Astrocyte (in vitro differentiated cells and primary cell): ENCODE measurements at regions not wholly inside any gene's neighbourhood (a gene's known extent, or its start where the extent isn't known, plus 50 kb on each side); places are given as distances from the start of the nearest gene placed in this dataset.
A peak's percentile ranks its signal among the peaks of the same experiment; 100 is the strongest.

Source experiments
- DNase-seq: peaks from one replicate; pipeline ENCODE4 v3.0.0-alpha.2; 2010; ENCODE audit warnings: low read depth
- FAIRE-seq: peaks from 2 replicates; lab custom pipeline; 2011; peaks lifted over from hg19 to GRCh38; lab: Jason Lieb, UNC
- H2AFZ ChIP-seq: 2 replicates; pipeline ENCODE4 v1.6.0; 2012; ENCODE audit warnings: low read depth, low read length, inconsistent platforms
- H3K27ac ChIP-seq: 2 replicates; pipeline ENCODE4 v1.5.1; 2011; ENCODE audit warnings: low read depth, low read length, inconsistent platforms
- H3K27me3 ChIP-seq: 2 replicates; pipeline ENCODE4 v1.6.0; 2011; ENCODE audit warnings: low read length, inconsistent platforms; ENCODE audit not compliant: insufficient read depth
- H3K36me3 ChIP-seq: 2 replicates; pipeline ENCODE4 v1.5.1; 2011; ENCODE audit warnings: low read length, inconsistent platforms; ENCODE audit not compliant: insufficient read depth
- H3K4me1 ChIP-seq: 2 replicates; pipeline ENCODE4 v1.5.1; 2011; ENCODE audit warnings: low read length, inconsistent platforms; ENCODE audit not compliant: insufficient read depth
- H3K4me2 ChIP-seq: 2 replicates; pipeline ENCODE4 v1.6.0; 2012; ENCODE audit warnings: low read length, inconsistent platforms
- H3K4me3 ChIP-seq: 2 replicates; pipeline ENCODE4 v1.5.1; 2011; ENCODE audit warnings: low read depth, mild to moderate bottlenecking, low read length, inconsistent platforms; ENCODE audit not compliant: insufficient read depth
- H3K79me2 ChIP-seq: 2 replicates; pipeline ENCODE4 v1.6.0; 2012; ENCODE audit warnings: mild to moderate bottlenecking, low read length, inconsistent platforms; ENCODE audit not compliant: insufficient read depth
- H3K9ac ChIP-seq: 2 replicates; pipeline ENCODE4 v1.6.0; 2012; ENCODE audit warnings: mild to moderate bottlenecking, low read length, inconsistent platforms
- H3K9me3 ChIP-seq: 2 replicates; pipeline ENCODE4 v1.5.1; 2012; ENCODE audit warnings: low read depth, mild to moderate bottlenecking, low read length, inconsistent platforms; ENCODE audit not compliant: insufficient read depth
- H4K20me1 ChIP-seq: 2 replicates; pipeline ENCODE4 v1.6.0; 2012; ENCODE audit warnings: low read length, inconsistent platforms; ENCODE audit not compliant: insufficient read depth
- H3K27ac Mint-ChIP-seq: one replicate; pipeline ENCODE4 v1.8.0; 2021; ENCODE audit warnings: mild to moderate bottlenecking, mixed read lengths; ENCODE audit not compliant: unreplicated experiment
- H3K27me3 Mint-ChIP-seq: one replicate; pipeline ENCODE4 v1.8.0; 2021; ENCODE audit warnings: low read depth, mixed read lengths; ENCODE audit not compliant: unreplicated experiment
- H3K36me3 Mint-ChIP-seq: one replicate; pipeline ENCODE4 v1.8.0; 2021; ENCODE audit warnings: low read depth, mixed read lengths; ENCODE audit not compliant: unreplicated experiment
- H3K4me1 Mint-ChIP-seq: one replicate; pipeline ENCODE4 v1.8.0; 2021; ENCODE audit warnings: low read depth, mixed read lengths; ENCODE audit not compliant: unreplicated experiment
- H3K4me3 Mint-ChIP-seq: one replicate; pipeline ENCODE4 v1.8.0; 2021; ENCODE audit warnings: mild to moderate bottlenecking, moderate library complexity, mixed read lengths; ENCODE audit not compliant: unreplicated experiment
- H3K9me3 Mint-ChIP-seq: one replicate; pipeline ENCODE4 v1.8.0; 2021; ENCODE audit warnings: mild to moderate bottlenecking, mixed read lengths; ENCODE audit not compliant: unreplicated experiment
- EZH2 ChIP-seq: IDR thresholded peaks from 2 replicates; pipeline ENCODE4 v1.6.1; 2012; ENCODE audit warnings: mild to moderate bottlenecking, low read length, inconsistent platforms; ENCODE audit not compliant: insufficient read depth
- TF ChIP-seq, protein P1 (sequence below): IDR thresholded peaks from 2 replicates; pipeline ENCODE4 v1.5.1; 2011; ENCODE audit warnings: low read depth, mild to moderate bottlenecking, inconsistent platforms, low read length, moderate library complexity; ENCODE audit not compliant: insufficient read depth

- FAIRE-seq (no peak), DNase-seq (no peak)
- no peak overlapping the region for H3K27ac Mint-ChIP-seq
- H3K27me3 Mint-ChIP-seq: peaks cover 28% of the 10 kb centered on the region
- Histone ChIP-seq H3K4me2 (no peak overlapping the region), H3K4me1 (no peaks in the 10 kb centered on the region), H3K36me3 (no peaks in the 10 kb centered on the region), H3K4me3 (no peak overlapping the region), H4K20me1 (no peaks in the 10 kb centered on the region), H3K79me2 (no peaks in the 10 kb centered on the region), H3K9me3 (no peaks in the 10 kb centered on the region), H3K27me3 (no peaks in the 10 kb centered on the region), H3K9ac (no peak overlapping the region), H3K27ac (no peak overlapping the region), H2AFZ (no peak overlapping the region)
- no peaks in the 10 kb centered on the region for H3K36me3 Mint-ChIP-seq
- H3K4me1 Mint-ChIP-seq: no peaks in the 10 kb centered on the region
- no peak for TF ChIP-seq EZH2
- TF ChIP-seq, protein P1, sequence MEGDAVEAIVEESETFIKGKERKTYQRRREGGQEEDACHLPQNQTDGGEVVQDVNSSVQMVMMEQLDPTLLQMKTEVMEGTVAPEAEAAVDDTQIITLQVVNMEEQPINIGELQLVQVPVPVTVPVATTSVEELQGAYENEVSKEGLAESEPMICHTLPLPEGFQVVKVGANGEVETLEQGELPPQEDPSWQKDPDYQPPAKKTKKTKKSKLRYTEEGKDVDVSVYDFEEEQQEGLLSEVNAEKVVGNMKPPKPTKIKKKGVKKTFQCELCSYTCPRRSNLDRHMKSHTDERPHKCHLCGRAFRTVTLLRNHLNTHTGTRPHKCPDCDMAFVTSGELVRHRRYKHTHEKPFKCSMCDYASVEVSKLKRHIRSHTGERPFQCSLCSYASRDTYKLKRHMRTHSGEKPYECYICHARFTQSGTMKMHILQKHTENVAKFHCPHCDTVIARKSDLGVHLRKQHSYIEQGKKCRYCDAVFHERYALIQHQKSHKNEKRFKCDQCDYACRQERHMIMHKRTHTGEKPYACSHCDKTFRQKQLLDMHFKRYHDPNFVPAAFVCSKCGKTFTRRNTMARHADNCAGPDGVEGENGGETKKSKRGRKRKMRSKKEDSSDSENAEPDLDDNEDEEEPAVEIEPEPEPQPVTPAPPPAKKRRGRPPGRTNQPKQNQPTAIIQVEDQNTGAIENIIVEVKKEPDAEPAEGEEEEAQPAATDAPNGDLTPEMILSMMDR: no peak
- peaks cover 15% of the 10 kb centered on the region for H3K9me3 Mint-ChIP-seq
- no peak overlapping the region for H3K4me3 Mint-ChIP-seq
These were observed 101.4 kb upstream of the PITRM1 start for GRCh38 chr10:3273966-3274365.

GRCh38 chr10:3272300-3272699, 99.7 kb upstream of the PITRM1 start:
- H3K27ac Mint-ChIP-seq: no peak overlapping the region
- H3K79me2 ChIP-seq: no peaks in the 10 kb centered on the region
- H3K27me3 Mint-ChIP-seq: peaks cover 25% of the 10 kb centered on the region
- no peak for DNase-seq
- H3K4me2 ChIP-seq: no peak overlapping the region
- H3K36me3 ChIP-seq: no peaks in the 10 kb centered on the region
- no peaks in the 10 kb centered on the region for H3K36me3 Mint-ChIP-seq
- H3K4me3 ChIP-seq: no peak overlapping the region
- no peaks in the 10 kb centered on the region for H3K4me1 ChIP-seq
- H3K4me3 Mint-ChIP-seq: no peak overlapping the region
- no peak for FAIRE-seq
- H2AFZ ChIP-seq: no peak overlapping the region
- no peak overlapping the region for H3K27ac ChIP-seq
- H4K20me1 ChIP-seq: no peaks in the 10 kb centered on the region
- TF ChIP-seq EZH2: no peak
- TF ChIP-seq, protein P1: no peak
- no peak overlapping the region for H3K9ac ChIP-seq
- H3K27me3 ChIP-seq: no peaks in the 10 kb centered on the region
- no peaks in the 10 kb centered on the region for H3K9me3 ChIP-seq
- peaks cover 15% of the 10 kb centered on the region for H3K9me3 Mint-ChIP-seq
- H3K4me1 Mint-ChIP-seq: no peaks in the 10 kb centered on the region

DNA sequence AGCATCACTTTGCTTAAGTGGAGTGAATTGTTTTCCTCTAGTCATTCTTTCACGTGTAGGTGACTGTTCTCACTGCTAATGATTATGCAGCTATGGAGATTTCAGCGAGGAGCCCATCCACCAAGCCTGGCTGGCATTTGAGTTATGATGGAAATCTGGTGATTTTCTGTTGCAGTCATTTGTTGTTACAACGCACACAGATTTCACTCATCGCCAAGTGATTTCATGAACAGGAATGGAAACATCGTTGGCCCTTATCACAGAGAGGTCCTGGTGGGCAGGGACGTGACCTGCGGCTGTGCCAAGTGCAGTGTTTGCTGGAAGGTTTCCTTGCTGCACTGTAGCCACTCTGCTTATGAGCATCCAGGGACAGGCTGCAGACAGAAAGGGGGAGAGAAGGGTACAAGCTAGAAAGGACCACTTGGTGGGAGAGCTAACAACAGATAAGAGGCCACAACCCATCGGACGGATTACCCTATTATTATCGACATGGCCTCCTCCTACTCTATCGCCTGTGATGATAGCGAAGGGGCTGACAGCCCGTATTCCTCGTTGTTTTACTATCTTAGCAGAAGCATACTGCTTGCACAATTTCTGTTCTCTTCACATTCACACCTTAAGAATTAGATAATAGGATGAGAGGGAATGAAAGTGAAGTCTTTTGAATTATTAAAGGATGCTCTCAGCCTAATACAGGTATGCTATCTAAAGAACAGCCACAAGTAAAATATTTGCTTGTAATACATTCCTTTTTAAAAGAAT, 99.0 kb upstream of the PITRM1 start:
- no peaks in the 10 kb centered on the region for H3K27me3 ChIP-seq
- H3K4me2 ChIP-seq: peak overlapping the region; percentile 47
- TF ChIP-seq, protein P1: no peak
- TF ChIP-seq EZH2: no peak
- Mint-ChIP-seq H3K27me3 (peaks cover 22% of the 10 kb centered on the region), H3K9me3 (peaks cover 12% of the 10 kb centered on the region), H3K4me3 (no peak overlapping the region), H3K27ac (no peak overlapping the region), H3K36me3 (no peaks in the 10 kb centered on the region), H3K4me1 (no peaks in the 10 kb centered on the region)
- no peaks in the 10 kb centered on the region for H4K20me1 ChIP-seq
- no peak overlapping the region for H3K9ac ChIP-seq
- FAIRE-seq: no peak
- H3K9me3 ChIP-seq: no peaks in the 10 kb centered on the region
- H3K4me3 ChIP-seq: no peak overlapping the region
- no peaks in the 10 kb centered on the region for H3K36me3 ChIP-seq
- no peak overlapping the region for H3K27ac ChIP-seq
- no peaks in the 10 kb centered on the region for H3K79me2 ChIP-seq
- no peaks in the 10 kb centered on the region for H3K4me1 ChIP-seq
- no peak overlapping the region for H2AFZ ChIP-seq
- DNase-seq: no peak
